Activated naive CD8-positive, alpha-beta T cell (primary cell): ENCODE measurements at regions not wholly inside any gene's neighbourhood (a gene's known extent, or its start where the extent isn't known, plus 50 kb on each side); places are given as distances from the start of the nearest gene placed in this dataset.

Source experiments
- H3K27ac Mint-ChIP-seq: one replicate; pipeline ENCODE4 v1.8.0; 2021; ENCODE audit warnings: mixed read lengths
- H3K27me3 Mint-ChIP-seq: one replicate; pipeline ENCODE4 v1.8.0; 2021; ENCODE audit warnings: mixed read lengths
- H3K36me3 Mint-ChIP-seq: one replicate; pipeline ENCODE4 v1.8.0; 2021; ENCODE audit warnings: mixed read lengths
- H3K4me1 Mint-ChIP-seq: one replicate; pipeline ENCODE4 v1.8.0; 2021; ENCODE audit warnings: low read depth, mixed read lengths
- H3K4me3 Mint-ChIP-seq: one replicate; pipeline ENCODE4 v1.8.0; 2021; ENCODE audit warnings: mild to moderate bottlenecking, mixed read lengths
- H3K9me3 Mint-ChIP-seq: one replicate; pipeline ENCODE4 v1.8.0; 2021; ENCODE audit warnings: low read depth, mixed read lengths

DNA sequence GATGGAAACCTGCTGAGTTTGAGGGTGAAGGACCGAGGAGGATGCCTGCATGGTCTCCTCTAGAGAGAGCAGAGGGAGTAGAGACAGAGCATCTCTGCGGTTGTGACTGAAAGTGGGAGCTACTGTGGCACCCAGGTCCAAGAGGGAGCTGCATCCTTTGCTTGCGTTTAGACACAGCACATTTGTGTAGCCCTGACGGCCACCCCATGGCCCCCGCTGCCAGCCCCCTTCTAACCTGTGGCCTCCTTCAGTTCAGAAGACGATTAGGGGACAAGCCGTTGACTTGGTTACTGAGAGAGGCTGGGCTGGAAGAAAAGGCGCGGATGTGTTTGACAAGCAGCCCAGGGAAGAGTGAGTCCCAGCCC lies 690.9 kb downstream of the BRD1 start:
- H3K27me3 Mint-ChIP-seq = peaks cover 24% of the 10 kb centered on the region
- H3K27ac Mint-ChIP-seq = no peak overlapping the region
- no peaks in the 10 kb centered on the region for H3K4me1 Mint-ChIP-seq

DNA sequence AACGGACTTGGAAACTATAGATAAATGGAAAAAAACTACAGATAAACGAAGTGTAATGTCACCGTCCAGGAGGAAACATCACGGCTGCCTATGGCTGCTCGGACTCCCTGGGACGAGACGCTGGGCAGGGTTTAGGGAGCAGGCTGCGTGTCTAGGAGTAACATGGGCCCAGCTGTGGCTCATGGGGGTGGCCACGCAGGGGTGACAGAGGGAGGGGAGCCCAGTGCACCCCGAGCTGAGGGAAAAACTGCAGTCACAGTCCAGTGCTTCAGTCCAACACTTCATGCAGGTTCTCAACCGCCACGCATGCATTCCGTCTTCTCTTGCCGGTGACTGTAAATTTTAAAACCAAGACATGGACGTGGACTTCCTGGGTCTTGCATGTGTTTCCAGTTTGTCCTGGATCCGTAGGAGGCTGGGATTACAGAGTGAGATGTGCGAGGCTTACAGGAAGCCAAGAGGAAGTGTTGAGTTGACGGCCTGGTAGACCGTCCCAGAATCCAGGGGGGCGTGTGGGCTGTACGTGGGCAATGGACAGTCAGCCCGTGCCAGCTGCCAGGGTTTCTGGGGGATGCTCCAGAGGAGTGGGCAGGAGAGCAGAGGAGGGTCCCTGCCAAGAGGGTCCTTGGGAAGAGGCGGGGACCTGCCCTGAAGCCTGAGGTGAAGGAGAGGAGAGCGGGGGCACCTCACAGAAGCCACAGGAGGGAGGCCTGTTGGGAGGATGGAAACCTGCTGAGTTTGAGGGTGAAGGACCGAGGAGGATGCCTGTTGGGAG lies 691.4 kb downstream of the BRD1 start:
- peaks cover 24% of the 10 kb centered on the region for H3K27me3 Mint-ChIP-seq
- H3K4me3 Mint-ChIP-seq = no peak overlapping the region
- no peak overlapping the region for H3K27ac Mint-ChIP-seq

More for the DNA sequence above, 690.9 kb downstream of the BRD1 start:
- Mint-ChIP-seq H3K36me3 (no peaks in the 10 kb centered on the region), H3K4me3 (no peak overlapping the region), H3K9me3 (no peaks in the 10 kb centered on the region)

DNA sequence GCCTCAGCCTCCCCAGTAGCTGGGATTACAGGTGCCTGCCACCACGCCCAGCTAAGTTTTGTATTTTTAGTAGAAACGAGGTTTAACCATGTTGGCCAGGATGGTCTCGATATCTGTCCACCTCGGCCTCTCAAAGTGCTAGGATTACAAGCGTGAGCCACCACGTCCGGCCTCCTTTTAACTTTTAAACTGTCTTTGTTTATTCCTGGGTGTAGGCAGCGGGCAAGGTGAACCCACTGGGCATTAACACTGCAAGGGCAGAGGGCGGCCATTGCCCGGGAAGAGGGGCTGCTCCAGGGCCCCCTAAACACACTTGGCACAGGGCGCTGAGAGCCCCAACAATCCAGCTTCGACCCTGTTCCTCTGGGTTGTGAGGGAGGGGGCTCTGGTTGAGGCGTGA lies 693.6 kb downstream of the BRD1 start:
- H3K4me3 Mint-ChIP-seq = no peak overlapping the region
- H3K36me3 Mint-ChIP-seq = no peaks in the 10 kb centered on the region
- H3K9me3 Mint-ChIP-seq = no peaks in the 10 kb centered on the region
- peaks cover 21% of the 10 kb centered on the region for H3K27me3 Mint-ChIP-seq
- H3K27ac Mint-ChIP-seq = no peak overlapping the region
- no peaks in the 10 kb centered on the region for H3K4me1 Mint-ChIP-seq

More for the DNA sequence above, 691.4 kb downstream of the BRD1 start:
- Mint-ChIP-seq H3K4me1 (no peaks in the 10 kb centered on the region), H3K36me3 (no peaks in the 10 kb centered on the region), H3K9me3 (no peaks in the 10 kb centered on the region)

DNA sequence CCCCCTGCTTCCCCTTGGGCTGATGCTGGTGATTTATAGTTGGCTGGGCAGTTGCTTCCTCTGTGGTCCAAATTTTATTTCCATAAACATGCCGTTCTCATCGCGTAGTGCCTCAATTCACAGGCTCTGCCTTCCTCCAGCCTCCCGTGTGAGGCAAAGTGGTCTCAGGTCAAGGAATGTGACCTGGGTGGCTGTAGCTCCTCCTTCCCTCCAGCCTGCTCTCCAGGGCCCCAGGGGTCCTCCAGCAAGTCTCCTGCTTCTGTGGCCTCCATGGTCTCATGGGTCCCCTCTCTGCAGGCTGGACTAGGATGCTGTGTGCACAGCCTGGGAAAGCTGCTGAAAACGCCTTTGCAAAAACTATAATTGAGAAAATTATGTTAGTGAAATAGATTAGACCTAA lies 694.1 kb downstream of the BRD1 start:
- no peaks in the 10 kb centered on the region for H3K4me1 Mint-ChIP-seq
- no peaks in the 10 kb centered on the region for H3K9me3 Mint-ChIP-seq

DNA sequence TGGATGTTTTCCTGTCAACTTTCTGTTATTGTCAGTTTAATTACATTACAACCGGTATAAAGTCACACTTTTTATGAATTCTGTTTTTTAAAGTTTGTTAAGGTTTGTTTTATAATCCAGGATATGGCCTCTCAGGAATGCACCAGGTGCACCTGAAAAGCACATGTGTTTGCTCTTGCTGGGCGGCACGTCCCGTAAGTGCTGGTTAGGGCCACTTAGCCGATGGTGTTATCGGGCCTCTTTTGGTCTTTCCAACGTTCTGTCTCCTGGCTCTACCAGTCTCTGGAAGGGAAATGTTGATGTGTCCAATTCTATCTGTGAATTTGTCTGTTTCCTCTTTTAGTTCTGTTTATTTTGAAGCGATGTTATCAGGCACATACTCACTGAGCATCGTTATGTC lies 695.7 kb downstream of the BRD1 start:
- Mint-ChIP-seq H3K4me3 (no peak overlapping the region), H3K36me3 (no peaks in the 10 kb centered on the region), H3K27me3 (peaks cover 17% of the 10 kb centered on the region), H3K4me1 (no peaks in the 10 kb centered on the region), H3K27ac (no peak overlapping the region), H3K9me3 (no peaks in the 10 kb centered on the region)

More for the DNA sequence above, 694.1 kb downstream of the BRD1 start:
- Mint-ChIP-seq H3K36me3 (no peaks in the 10 kb centered on the region), H3K27me3 (peaks cover 17% of the 10 kb centered on the region), H3K4me3 (no peak overlapping the region), H3K27ac (no peak overlapping the region)

DNA sequence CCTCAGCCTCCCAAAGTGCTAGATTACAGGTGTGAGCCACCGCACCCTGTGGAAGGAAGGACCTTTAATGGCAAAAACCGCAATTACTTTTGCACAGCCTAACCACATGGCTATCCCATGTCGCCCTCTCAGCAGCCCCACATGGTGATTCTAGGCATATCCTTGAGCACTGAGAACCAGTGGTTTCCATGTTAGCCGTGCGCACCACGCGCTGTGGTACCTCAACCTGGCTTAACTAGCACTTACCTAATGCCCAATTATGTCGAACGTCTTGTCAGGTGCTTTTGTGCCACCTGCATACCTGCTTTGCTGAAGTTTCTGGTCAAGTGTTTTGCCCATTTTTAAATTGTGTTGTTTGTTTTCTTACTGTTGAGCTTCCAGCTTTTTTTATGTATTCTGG lies 697.9 kb downstream of the BRD1 start:
- no peaks in the 10 kb centered on the region for H3K9me3 Mint-ChIP-seq
- H3K36me3 Mint-ChIP-seq = no peaks in the 10 kb centered on the region
- H3K27ac Mint-ChIP-seq = no peak overlapping the region
- no peak overlapping the region for H3K4me3 Mint-ChIP-seq
- no peaks in the 10 kb centered on the region for H3K4me1 Mint-ChIP-seq
- peaks cover 12% of the 10 kb centered on the region for H3K27me3 Mint-ChIP-seq

DNA sequence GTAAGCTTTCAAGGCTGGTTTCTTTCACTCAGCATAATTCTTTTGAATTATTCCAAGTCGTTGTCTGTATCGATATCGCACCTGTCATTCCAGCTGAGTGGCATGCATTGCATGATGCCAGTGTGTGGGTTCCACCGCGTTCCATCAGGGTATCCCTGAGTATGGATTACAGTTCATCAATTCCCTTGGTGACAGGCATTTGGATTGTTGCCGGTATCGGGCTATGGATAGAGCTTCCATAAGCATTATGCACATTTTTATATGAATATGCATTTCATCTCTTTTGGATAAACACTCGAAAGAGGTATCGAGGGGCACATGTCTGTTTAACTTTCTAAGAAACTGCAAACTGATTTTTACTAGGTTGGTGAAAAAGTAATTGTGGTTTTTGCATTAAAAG lies 698.8 kb downstream of the BRD1 start:
- Mint-ChIP-seq H3K27me3 (peaks cover 7% of the 10 kb centered on the region), H3K4me3 (no peak overlapping the region), H3K9me3 (no peaks in the 10 kb centered on the region), H3K4me1 (no peaks in the 10 kb centered on the region), H3K36me3 (no peaks in the 10 kb centered on the region), H3K27ac (no peak overlapping the region)

DNA sequence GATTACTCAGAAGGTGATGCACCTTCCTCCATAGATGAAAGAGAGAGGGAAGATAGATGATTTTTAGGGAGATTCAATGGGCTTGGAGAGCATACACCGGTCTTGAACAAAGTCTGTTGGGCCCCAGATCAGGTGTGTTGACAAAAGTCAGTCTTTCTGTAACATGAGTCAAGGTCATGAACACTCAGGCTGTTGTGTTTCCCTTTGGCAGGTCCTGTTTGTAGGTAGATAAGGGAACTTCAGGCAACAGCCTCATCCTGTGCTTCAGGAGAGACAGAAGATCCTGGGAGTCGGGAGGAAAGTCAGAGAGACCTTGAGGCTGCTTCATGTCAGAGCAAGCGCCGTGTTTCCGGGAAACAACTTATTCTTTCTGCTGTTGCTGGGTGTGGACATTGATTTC lies 703.1 kb downstream of the BRD1 start:
- no peak overlapping the region for H3K27ac Mint-ChIP-seq

DNA sequence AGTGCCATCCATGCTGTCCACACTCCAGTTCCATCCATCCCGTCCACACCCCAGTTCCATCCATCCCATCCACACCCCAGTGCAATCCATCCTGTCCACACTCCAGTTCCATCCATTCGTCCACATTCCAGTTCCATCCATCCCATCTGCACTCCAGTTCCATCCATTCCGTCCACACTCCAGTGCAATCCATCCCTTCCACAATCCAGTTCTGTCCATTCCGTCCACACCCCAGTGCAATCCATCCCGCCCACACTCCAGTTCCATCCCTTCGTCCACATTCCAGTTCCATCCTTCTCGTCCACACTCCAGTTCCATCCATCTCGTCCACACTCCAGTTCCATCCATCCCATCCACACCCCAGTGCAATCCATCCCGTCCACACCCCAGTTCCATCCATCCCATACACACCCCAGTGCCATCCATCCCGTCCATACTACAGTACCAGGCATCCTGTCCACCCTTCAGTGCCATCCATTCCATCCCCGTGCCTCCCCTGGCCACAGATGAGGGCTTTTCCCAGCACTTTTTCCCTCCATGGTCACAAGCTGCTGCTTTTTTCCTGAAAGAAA lies 704.0 kb downstream of the BRD1 start:
- no peaks in the 10 kb centered on the region for H3K27me3 Mint-ChIP-seq
- H3K27ac Mint-ChIP-seq = no peak overlapping the region
- no peaks in the 10 kb centered on the region for H3K9me3 Mint-ChIP-seq
- H3K36me3 Mint-ChIP-seq = no peaks in the 10 kb centered on the region
- H3K4me1 Mint-ChIP-seq = no peaks in the 10 kb centered on the region
- H3K4me3 Mint-ChIP-seq = no peak overlapping the region

More for the DNA sequence above, 703.1 kb downstream of the BRD1 start:
- no peaks in the 10 kb centered on the region for H3K9me3 Mint-ChIP-seq
- H3K27me3 Mint-ChIP-seq = no peaks in the 10 kb centered on the region
- H3K4me3 Mint-ChIP-seq = no peak overlapping the region
- H3K36me3 Mint-ChIP-seq = no peaks in the 10 kb centered on the region
- no peaks in the 10 kb centered on the region for H3K4me1 Mint-ChIP-seq

DNA sequence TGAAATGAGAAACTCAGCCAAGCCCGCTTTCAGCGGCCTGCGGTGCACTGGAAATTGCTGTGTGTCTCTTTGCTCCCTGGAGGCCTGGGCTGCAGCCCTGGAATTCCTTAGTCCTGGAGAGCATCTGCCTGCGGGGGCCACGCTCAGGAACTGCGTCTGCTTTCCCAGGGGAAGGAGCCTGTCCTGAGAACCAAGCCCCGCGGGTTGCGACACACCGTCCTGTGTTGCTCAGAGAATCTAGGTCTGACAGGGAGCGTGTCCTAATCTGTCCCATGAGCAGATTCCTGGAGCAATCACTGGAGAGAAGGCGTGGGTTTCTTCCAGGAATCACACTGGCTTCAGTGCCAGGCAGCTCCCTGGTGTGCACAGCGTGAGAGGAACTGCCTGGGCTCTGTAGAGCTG lies 708.1 kb downstream of the BRD1 start:
- Mint-ChIP-seq H3K4me1 (no peaks in the 10 kb centered on the region), H3K4me3 (no peak overlapping the region), H3K36me3 (no peaks in the 10 kb centered on the region), H3K27me3 (no peaks in the 10 kb centered on the region), H3K27ac (no peak overlapping the region), H3K9me3 (no peaks in the 10 kb centered on the region)

DNA sequence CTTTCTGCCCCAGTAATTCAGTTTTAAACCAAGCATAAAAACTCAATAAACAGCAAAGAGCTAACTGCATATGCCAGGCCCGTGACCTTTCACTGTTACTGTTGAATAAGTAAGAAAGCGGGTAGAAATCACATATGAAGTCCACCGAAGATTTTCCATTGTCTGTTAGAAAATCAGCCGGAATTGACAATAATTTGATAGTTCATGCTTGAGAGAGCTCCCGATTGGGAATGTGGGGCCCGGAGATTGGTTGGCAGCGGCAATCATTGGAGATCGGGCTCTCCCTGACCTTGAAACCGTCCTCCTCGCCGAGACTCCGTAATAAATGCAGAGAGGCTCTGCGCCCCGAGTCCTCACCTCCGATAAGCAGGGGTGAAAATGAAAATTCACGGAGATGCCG lies 709.6 kb downstream of the BRD1 start:
- Mint-ChIP-seq H3K27me3 (no peaks in the 10 kb centered on the region), H3K4me1 (no peaks in the 10 kb centered on the region), H3K4me3 (no peak overlapping the region), H3K36me3 (no peaks in the 10 kb centered on the region), H3K9me3 (no peaks in the 10 kb centered on the region), H3K27ac (no peak overlapping the region)

DNA sequence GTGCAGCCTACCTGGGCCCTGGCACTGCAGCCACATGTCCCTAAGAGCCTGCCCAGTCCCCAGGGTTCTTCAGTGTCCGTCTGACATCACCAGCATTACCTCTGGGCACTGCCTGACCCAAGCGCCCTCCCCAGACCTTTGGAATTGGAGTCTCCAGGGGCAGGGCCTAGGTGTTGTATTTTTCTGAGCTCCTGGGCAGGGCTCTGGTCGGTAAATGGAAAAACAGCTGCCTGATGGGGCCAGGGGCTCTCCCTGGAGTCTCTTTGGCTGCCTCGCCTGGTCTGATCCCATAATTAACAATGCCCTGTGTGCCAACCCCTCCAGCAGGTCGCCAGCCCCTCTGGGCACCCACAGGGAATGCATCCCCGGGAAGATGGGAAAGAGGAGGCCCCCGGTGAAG lies 710.2 kb downstream of the BRD1 start:
- Mint-ChIP-seq H3K27me3 (no peaks in the 10 kb centered on the region), H3K4me1 (no peaks in the 10 kb centered on the region), H3K9me3 (no peaks in the 10 kb centered on the region), H3K36me3 (no peaks in the 10 kb centered on the region), H3K4me3 (no peak overlapping the region), H3K27ac (no peak overlapping the region)

DNA sequence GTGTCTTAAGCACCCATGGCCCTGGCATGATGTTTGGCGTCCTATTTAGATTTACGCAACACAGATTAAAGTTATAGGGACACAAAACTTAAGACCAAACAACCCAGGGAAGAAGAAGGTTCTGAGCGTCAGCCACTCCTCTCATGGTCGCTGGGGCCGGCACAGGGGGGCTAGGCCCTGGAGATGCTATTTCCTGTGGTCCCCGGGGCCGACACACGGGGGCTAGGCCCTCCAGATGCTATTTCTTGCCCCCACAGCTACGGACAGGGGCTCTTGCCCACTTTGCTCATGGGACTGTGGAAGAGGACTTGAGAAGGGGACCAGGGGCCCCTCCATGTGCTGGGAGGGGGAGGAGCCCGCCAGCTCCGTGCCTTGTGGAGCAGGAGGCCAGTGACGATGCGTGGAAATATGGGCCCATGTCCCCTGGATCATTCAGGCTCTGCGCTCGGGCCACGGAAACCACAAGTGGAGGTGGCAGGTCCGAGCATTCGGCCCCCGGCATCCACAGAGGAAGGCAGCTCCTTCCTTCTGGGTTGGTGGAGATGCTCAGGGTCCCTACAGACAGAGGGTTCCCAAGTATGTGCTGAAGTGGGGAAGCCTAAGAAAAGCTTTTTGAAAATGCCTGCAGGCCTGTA lies 711.1 kb downstream of the BRD1 start:
- no peak overlapping the region for H3K4me3 Mint-ChIP-seq
- no peaks in the 10 kb centered on the region for H3K9me3 Mint-ChIP-seq
- H3K27ac Mint-ChIP-seq = no peak overlapping the region
- H3K4me1 Mint-ChIP-seq = no peaks in the 10 kb centered on the region
- H3K36me3 Mint-ChIP-seq = no peaks in the 10 kb centered on the region
- H3K27me3 Mint-ChIP-seq = no peaks in the 10 kb centered on the region

DNA sequence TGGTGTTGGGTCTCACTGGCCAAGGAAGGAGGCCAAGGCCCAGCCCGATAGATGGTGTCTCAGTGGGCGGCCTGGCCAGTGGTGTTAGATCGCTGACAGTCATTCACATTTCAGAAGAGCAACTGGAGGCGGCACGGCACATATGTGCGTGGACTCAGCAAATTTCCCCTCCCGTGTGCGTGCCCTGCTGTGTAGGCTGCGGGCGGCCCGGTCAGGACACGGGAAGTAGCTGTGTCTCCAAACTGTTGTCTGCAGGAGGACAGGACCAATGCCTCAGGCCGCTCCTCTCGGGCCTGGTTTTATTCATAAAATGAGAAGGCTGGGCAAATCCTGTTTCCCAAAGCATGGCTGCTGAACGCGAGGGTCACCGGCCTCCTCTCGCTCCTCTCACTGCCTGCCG lies 711.7 kb downstream of the BRD1 start:
- Mint-ChIP-seq H3K4me1 (no peaks in the 10 kb centered on the region), H3K4me3 (no peak overlapping the region), H3K27ac (no peak overlapping the region), H3K36me3 (no peaks in the 10 kb centered on the region), H3K27me3 (no peaks in the 10 kb centered on the region), H3K9me3 (no peaks in the 10 kb centered on the region)

DNA sequence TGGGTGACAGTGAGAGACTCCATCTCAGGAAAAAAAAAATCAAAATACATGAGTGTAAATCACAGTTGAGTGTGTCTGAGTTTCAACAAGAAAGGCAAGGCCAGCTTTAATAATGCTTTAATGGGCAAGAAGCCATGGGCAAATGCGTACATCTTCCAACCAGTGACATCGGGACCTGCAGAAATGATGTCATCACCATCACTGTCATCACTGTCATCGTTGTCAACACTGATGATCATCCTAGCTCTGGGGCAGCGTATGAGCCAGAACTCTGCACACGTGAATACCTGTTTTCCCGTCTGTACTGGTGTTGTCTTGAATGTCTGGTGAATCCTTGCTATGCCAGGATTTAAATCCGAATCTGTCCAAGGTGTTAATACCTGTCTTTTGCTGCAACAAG lies 712.5 kb downstream of the BRD1 start:
- Mint-ChIP-seq H3K4me1 (no peaks in the 10 kb centered on the region), H3K36me3 (no peaks in the 10 kb centered on the region), H3K27ac (no peak overlapping the region), H3K9me3 (no peaks in the 10 kb centered on the region), H3K4me3 (no peak overlapping the region), H3K27me3 (no peaks in the 10 kb centered on the region)

DNA sequence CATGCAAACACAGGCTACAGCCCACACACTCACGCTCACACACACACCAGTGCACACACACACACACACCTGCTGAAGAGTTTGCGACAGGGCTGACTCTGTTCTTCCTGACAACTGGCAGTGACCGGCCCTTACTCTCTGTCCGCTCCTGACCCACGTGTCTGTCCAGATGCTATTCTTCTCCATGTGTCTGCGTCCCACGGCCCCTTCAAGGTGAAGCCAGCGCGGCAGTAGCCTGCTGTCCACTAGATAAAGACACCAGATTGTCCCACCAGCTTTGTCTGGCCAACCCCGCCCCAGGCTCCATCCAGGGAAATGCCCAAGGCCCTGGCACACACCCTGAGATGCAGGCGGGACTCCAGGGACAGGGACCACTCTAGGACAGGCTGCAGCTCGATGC lies 713.9 kb downstream of the BRD1 start:
- Mint-ChIP-seq H3K4me3 (no peak overlapping the region), H3K27ac (no peak overlapping the region), H3K4me1 (no peaks in the 10 kb centered on the region), H3K36me3 (no peaks in the 10 kb centered on the region), H3K27me3 (peaks cover under 1% of the 10 kb centered on the region), H3K9me3 (no peaks in the 10 kb centered on the region)
